Cardiac fibroblast (primary cell): ENCODE measurements at regions not wholly inside any gene's neighbourhood (a gene's known extent, or its start where the extent isn't known, plus 50 kb on each side); places are given as distances from the start of the nearest gene placed in this dataset.

Experiments used
- DNase-seq, 2 donors: peaks; one replicate each; pipeline versions ENCODE4 v3.0.0 to v3.0.0-alpha.2; 2010; ENCODE audit warnings: low read depth in 2 of 2
- H3K4me3 ChIP-seq, 2 donors: replicated peaks in 1 of 2; 1 replicate in 1 of 2; 2 replicates in 1 of 2; pipeline ENCODE4 v1.5.1; 2011; ENCODE audit warnings: low read depth in 2 of 2, low read length in 2 of 2, mild to moderate bottlenecking in 2 of 2, moderate library complexity in 1 of 2
- CTCF ChIP-seq: IDR thresholded peaks from one replicate; pipeline ENCODE4 v1.5.1; 2011; ENCODE audit warnings: low read depth, mild to moderate bottlenecking, low read length, inconsistent platforms

DNA sequence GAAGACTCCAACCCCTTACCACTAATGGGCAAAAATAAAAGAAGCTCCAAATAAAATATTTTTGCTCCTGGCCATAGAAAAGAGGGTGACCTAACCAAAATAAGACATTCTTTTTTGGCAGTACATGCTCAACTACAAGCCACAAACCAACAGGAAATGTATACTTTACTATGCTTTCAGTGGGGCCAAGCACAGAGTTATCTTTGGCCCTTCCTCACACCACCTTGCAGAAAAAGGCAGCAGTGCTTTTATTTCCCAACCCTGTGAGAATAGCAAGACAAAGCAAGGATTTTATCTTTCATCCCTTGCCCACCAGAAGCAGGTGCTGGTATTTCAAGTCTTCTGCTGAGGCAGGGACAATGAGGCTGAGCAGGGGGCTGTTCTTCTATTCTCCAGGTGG lies 1493.1 kb downstream of the CDH11 start:
- DNase-seq: no peak
- H3K4me3 ChIP-seq: no peak overlapping the region
- no peak for TF ChIP-seq CTCF

GRCh38 chr16:63625126-63625525 lies 1496.7 kb downstream of the CDH11 start:
- no peak for TF ChIP-seq CTCF
- DNase-seq: peak; percentile 9 to 27
- H3K4me3 ChIP-seq: no peak overlapping the region

- no peak for TF ChIP-seq CTCF
- no peak for DNase-seq
- H3K4me3 ChIP-seq: no peak overlapping the region
Measured at GRCh38 chr16:63623551-63624039, 1498.3 kb downstream of the CDH11 start.

DNA sequence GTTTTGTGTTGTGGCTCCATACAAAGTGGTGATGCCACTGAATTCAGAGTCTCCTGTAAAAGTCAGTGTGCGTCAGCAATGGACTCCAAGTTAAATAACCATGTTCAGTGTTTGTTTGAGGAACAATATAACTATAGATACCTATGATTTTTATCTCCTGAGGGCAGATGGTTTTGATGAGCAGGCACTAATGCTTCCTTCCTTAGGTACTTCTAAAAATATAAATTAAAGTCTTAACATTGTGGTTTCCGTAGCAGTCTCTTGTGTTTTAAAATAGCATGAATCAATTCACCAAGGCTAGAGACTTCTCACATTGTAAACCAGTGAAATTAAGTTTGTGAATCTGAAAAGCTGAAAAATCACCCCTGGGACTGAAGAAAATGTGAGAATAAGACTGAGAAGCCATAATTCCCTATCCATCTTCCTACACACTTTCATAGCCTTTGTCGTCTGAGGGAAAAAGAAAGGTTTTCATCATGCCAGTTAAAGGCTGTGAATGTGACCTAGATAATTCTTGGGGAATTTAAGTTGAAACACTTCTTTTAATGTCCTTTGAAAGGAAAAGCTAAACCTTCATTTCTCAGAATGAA lies 1502.9 kb downstream of the CDH11 start:
- no peak for DNase-seq
- no peak overlapping the region for H3K4me3 ChIP-seq
- TF ChIP-seq CTCF: no peak

DNA sequence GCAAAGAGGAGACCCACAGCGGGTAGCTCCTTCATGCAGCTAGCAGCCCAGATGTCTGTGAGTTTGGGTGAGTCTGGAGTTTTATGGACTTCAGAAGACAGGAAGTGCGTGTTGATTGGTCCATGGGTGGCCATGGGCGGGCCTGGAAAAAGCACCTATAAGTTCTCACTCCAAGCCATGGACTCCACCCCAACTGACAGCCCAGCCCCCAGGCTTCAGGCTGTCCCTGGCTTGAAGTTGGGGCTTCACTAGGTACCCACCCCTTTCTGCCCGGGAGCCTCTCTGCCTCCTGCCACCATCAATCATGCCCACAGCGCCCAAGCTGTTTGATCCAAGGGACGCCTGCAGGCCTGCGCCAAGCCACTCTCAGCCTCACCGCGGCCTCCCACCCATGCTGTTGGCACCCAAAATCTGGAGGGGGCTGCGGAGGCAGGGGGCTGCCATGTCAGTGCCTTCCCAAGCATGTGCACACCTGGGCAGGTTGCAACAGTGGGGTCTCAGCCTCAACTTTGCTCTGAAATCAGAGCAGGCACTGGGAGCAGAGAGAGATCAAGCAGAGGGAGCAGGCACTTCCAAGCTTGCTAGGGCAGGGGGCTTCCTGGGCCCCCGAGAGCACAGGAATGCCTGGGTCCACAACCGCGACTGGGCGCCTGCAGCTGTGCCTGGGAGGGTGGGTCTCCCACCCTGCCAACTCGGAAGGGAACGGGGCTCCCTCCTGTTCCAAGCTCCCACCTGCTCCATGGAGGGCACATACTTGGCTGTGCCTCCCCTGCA lies 1503.7 kb downstream of the CDH11 start:
- TF ChIP-seq CTCF: no peak
- peak; percentile 9 to 12 for DNase-seq
- peak overlapping the region in 1 of 2 donors; percentile 44 for H3K4me3 ChIP-seq

DNA sequence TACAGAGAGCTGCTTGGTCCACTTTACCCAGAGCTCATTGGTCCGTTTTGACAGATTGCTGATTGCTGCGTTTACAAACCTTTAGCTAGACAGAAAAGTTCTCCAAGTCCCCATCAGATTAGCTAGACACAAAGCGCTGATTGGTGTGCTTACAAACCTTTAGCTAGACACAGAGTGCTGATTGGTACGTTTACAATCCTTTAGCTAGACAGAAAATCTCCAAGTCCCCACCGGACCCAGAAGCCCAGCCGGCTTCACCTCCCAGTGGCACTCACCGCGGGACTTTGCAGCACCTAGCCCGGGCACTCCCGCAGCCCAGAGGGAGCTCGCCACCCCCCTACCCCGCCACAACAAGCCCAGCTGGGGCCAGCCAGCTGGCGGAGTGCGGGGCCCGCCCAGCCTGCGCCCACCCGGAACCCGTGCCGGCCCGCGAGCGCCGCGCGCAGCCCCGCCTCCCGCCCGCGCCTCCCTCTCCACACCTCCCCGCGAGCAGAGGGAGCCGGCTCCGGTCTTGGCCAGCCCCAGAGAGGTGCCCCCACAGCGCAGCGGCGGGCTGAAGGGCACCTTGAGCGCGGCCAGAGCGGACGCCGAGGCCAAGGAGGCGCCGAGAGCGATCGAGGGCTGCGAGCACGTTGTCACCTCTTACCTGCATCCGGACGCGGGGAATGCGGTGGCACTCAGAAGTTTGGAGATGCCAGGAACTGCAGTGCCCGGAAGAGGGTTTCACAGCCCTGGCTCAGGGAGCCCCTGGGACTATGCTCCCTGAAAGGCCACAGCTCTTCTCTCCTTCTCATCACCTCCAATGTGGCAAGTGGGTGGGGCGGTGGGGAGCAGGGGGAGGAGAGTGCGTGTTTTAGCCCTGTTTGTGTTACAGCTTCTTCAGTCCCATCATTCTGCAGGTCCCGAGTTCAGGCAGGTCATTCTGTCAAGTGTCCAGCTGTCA lies 1504.5 kb downstream of the CDH11 start:
- peak in 1 of 2 donors; percentile 4 for DNase-seq

More for the DNA sequence above, 1504.5 kb downstream of the CDH11 start:
- peak overlapping the region; percentile 44 to 49 for H3K4me3 ChIP-seq
- TF ChIP-seq CTCF: no peak
